ENCODE measurements at regions not wholly inside any gene's neighbourhood (a gene's known extent, or its start where the extent isn't known, plus 50 kb on each side); places are given as distances from the start of the nearest gene placed in this dataset.

- TF ChIP-seq REST (IDR thresholded peaks at IDR 0.05; ENCODE audit: low read depth), result no peak
Observed at GRCh38 chr3:151998744-151999143, 125.3 kb downstream of the SUCNR1 start (continued).

- Histone ChIP-seq H3K4me2 (ENCODE audit: low read length) (no peak overlapping the region), H2AFZ (ENCODE audit: low read depth, low read length, poor library complexity, severe bottlenecking) (no peak overlapping the region), H3K4me3 (replicated peaks in 1 of 2; ENCODE audit: low read depth in 1 of 2, low read length in 2 of 2) (no peak overlapping the region), H3K27ac (ENCODE audit: low read depth, low read length) (no peak overlapping the region), H3K4me1 (ENCODE audit: control insufficient read depth in 1 of 2, insufficient read depth in 2 of 2, low read length in 2 of 2) (no peaks in the 10 kb centered on the region), H3K9me3 (ENCODE audit: control insufficient read depth in 1 of 2, insufficient read depth in 1 of 2, low read depth in 1 of 2, low read length in 2 of 2) (no peaks in the 10 kb centered on the region), H3K9ac (ENCODE audit: low read length) (no peak overlapping the region), H3K9me2 (ENCODE audit: insufficient read depth) (no peaks in the 10 kb centered on the region), H3K27me3 (ENCODE audit: insufficient read depth, low read length) (no peaks in the 10 kb centered on the region), H3K79me2 (ENCODE audit: insufficient read depth, low read length) (no peaks in the 10 kb centered on the region), H4K20me1 (ENCODE audit: insufficient read depth) (no peaks in the 10 kb centered on the region), H3K36me3 (ENCODE audit: control insufficient read depth in 1 of 2, insufficient read depth in 2 of 2, low read length in 2 of 2) (no peaks in the 10 kb centered on the region)
- ChIA-PET RAD21 (ENCODE audit: low non-redundant PET in 1 of 2, low total read pairs in 2 of 2, uncharacterized antibody in 2 of 2, unreplicated experiment in 2 of 2) (no interaction called here), CTCF (no interaction called here), POLR2A (no interaction called here)
- DNase-seq (ENCODE audit: low read depth, low spot score) (no peak), ATAC-seq (no peak)
- BruUV-seq (replicated peaks), result no TSS peak
- TF ChIP-seq CEBPB (IDR thresholded peaks at IDR 0.05; ENCODE audit: low read depth) (no peak), EZH2phosphoT487 (IDR thresholded peaks at IDR 0.05; ENCODE audit: borderline replicate concordance) (no peak), ZNF274 (IDR thresholded peaks at IDR 0.05; ENCODE audit: low read depth, low read length) (no peak), FOSL1 (IDR thresholded peaks at IDR 0.05; ENCODE audit: low read depth) (no peak), POLR2A (IDR thresholded peaks at IDR 0.05; ENCODE audit: borderline replicate concordance, extremely low read depth, insufficient read depth, insufficient read length) (no peak)
- intact Hi-C loops (cut with micrococcal nuclease), result no loop called here
Observed at GRCh38 chr3:151999936-152000335, 126.5 kb downstream of the SUCNR1 start.

All from HCT116 (cell line).